ENCODE measurements at regions not wholly inside any gene's neighbourhood (a gene's known extent, or its start where the extent isn't known, plus 50 kb on each side); places are given as distances from the start of the nearest gene placed in this dataset.

GRCh38 chr9:135029871-135030565 lies 57.5 kb upstream of the OLFM1 start:
- DNase-seq (ENCODE audit: low read depth in 2 of 2): no peak

GRCh38 chr9:135030566-135031226 lies 56.8 kb upstream of the OLFM1 start:
- no peak for DNase-seq (ENCODE audit: low read depth in 2 of 2)

- DNase-seq (ENCODE audit: low read depth in 2 of 2): no peak
Measured at GRCh38 chr9:135032041-135032835, 55.2 kb upstream of the OLFM1 start.

- no peak for DNase-seq (ENCODE audit: low read depth in 2 of 2)
Measured at GRCh38 chr9:135032868-135033460, 54.5 kb upstream of the OLFM1 start.

- no peak for DNase-seq (ENCODE audit: low read depth in 2 of 2)
Measured at GRCh38 chr9:135033487-135033886, 54.0 kb upstream of the OLFM1 start.

GRCh38 chr9:135034106-135034505 lies 53.4 kb upstream of the OLFM1 start:
- DNase-seq (ENCODE audit: low read depth in 2 of 2): no peak

GRCh38 chr9:135035781-135036760 lies 51.4 kb upstream of the OLFM1 start:
- DNase-seq (ENCODE audit: low read depth in 2 of 2): no peak

- no peak for DNase-seq (ENCODE audit: low read depth in 2 of 2)
Measured at GRCh38 chr9:135036861-135037465, 50.5 kb upstream of the OLFM1 start.

- DNase-seq (ENCODE audit: low read depth in 2 of 2): no peak
Measured at GRCh38 chr9:135037521-135038250, 49.8 kb upstream of the OLFM1 start.
